ENCODE measurements at regions not wholly inside any gene's neighbourhood (a gene's known extent, or its start where the extent isn't known, plus 50 kb on each side); places are given as distances from the start of the nearest gene placed in this dataset.

DNA sequence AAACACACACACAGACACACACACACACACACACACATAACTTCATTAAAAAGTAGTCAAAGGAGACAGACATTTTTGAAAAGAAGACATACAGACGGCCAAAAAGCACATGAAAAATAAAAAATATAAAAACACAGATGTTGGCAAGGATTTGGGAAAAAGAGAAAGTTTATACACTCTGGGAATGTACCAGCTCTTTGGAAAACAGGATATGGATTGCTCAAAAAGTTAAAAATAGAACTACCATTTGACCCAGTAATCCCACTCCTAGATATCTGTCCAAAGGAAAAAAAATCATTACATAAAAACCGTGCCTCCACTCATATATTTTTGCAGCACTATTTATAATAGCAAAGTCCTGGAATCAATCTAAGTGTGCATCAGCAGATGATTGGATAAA lies 128.4 kb upstream of the C21orf91 start:
- H3K27me3 Mint-ChIP-seq: no peaks in the 10 kb centered on the region
- H3K4me1 Mint-ChIP-seq (ENCODE audit: low read depth in 2 of 2): no peaks in the 10 kb centered on the region
- no peak for DNase-seq
- no peak overlapping the region for H3K4me3 Mint-ChIP-seq
- no peak for ATAC-seq (replicated peaks)
- peaks cover 0 to 4% of the 10 kb centered on the region in 2 donors for H3K9me3 Mint-ChIP-seq
- no peak overlapping the region for H3K27ac Mint-ChIP-seq
- H3K36me3 Mint-ChIP-seq (ENCODE audit: insufficient read depth): no peaks in the 10 kb centered on the region

DNA sequence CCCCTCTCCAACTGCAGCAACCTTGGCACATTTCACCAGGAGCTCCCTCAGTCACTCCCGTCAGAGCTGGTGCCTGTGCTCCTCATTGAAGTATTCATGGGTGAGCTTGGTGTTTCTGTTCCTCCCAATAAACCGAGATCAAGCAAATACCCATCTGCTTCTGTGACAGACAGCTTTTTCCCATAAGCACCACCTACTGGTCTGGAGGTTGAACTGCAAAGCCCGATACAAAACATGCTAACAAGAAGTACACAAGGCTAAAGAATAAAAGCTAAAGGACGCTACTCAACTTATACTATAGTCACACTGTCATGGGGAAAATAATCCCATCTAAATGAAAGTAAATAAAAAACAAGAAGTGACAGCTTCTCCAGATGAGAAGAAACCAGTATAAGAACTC lies 111.9 kb upstream of the C21orf91 start:
- ATAC-seq (replicated peaks): no peak
- H3K27ac Mint-ChIP-seq: no peak overlapping the region
- H3K36me3 Mint-ChIP-seq (ENCODE audit: insufficient read depth): no peaks in the 10 kb centered on the region
- H3K9me3 Mint-ChIP-seq: no peaks in the 10 kb centered on the region
- no peaks in the 10 kb centered on the region for H3K27me3 Mint-ChIP-seq
- no peaks in the 10 kb centered on the region for H3K4me1 Mint-ChIP-seq (ENCODE audit: low read depth in 2 of 2)
- no peak for DNase-seq
- H3K4me3 Mint-ChIP-seq: peak overlapping the region in 1 of 2 donors; percentile 37

DNA sequence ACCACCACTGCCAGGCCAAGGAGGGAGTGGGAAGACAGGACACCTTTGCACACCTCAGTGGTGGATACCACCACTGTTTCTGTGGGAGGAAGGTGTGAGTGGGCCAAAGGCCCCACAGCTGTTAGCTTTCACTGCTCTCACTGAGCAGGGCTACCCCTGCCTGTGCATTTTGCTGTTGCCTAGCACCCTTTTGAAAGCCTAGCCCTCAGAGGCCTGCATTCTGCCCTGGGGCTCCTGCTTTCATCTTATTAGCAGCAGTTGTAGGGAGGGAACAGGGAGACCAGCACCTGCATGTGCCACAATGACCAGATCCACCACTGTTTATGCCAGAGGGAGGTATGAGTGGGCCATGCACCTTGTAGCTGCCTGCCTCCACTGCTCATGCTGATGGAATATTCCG lies 110.9 kb upstream of the C21orf91 start:
- Mint-ChIP-seq H3K27ac (no peak overlapping the region), H3K36me3 (ENCODE audit: insufficient read depth) (no peaks in the 10 kb centered on the region), H3K27me3 (no peaks in the 10 kb centered on the region), H3K4me1 (ENCODE audit: low read depth in 2 of 2) (peaks cover 0 to under 1% of the 10 kb centered on the region in 2 donors), H3K4me3 (no peak overlapping the region), H3K9me3 (no peaks in the 10 kb centered on the region)
- no peak for DNase-seq
- ATAC-seq (replicated peaks): no peak

DNA sequence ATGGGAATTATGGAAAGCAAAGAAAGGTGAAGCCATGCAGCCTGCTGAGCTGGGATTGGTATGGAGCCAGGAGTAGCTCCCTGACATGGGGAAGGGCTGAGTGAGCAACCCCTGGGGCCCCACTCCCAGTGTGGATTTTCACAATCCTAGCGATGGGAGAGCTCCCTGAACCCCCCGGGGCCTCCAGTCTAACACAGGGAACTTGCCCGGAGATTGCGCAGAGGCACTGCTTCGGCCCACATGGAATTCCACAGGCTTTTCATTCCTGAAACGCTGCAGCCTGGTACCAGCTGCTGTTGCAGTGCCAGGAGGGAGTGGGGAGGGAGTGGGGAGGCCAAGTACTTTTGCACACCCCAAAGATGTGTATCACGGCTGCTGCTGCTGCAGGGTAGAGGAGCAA lies 110.4 kb upstream of the C21orf91 start:
- Mint-ChIP-seq H3K27me3 (no peaks in the 10 kb centered on the region), H3K27ac (no peak overlapping the region), H3K4me1 (ENCODE audit: low read depth in 2 of 2) (peaks cover 0 to 4% of the 10 kb centered on the region in 2 donors), H3K4me3 (no peak overlapping the region), H3K9me3 (no peaks in the 10 kb centered on the region), H3K36me3 (ENCODE audit: insufficient read depth) (peaks cover 2% of the 10 kb centered on the region)
- ATAC-seq (replicated peaks): no peak
- DNase-seq: no peak

DNA sequence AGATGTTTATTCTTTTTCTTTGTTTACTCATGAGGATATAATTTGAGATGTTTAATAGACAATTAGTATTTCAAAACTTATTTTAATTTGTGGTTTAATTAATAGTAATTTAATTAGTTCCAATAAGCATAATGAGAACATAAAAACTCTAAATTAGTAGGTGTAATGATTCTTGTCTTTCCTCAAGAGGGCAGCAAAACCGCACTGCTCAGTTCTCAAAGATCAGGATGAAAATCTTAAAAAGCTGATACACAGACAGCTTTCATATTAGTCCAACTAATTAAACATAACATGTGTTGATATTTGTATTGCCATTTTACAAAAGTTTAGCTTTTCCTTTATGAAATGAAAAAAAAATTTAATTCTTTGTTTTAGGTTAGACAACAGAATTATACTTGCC lies 106.7 kb upstream of the C21orf91 start:
- Mint-ChIP-seq H3K9me3 (no peaks in the 10 kb centered on the region), H3K27me3 (no peaks in the 10 kb centered on the region), H3K4me1 (ENCODE audit: low read depth in 2 of 2) (peaks cover 0 to 4% of the 10 kb centered on the region in 2 donors), H3K4me3 (no peak overlapping the region), H3K27ac (no peak overlapping the region), H3K36me3 (ENCODE audit: insufficient read depth) (peaks cover 2% of the 10 kb centered on the region)
- ATAC-seq (replicated peaks) (no peak), DNase-seq (no peak)

DNA sequence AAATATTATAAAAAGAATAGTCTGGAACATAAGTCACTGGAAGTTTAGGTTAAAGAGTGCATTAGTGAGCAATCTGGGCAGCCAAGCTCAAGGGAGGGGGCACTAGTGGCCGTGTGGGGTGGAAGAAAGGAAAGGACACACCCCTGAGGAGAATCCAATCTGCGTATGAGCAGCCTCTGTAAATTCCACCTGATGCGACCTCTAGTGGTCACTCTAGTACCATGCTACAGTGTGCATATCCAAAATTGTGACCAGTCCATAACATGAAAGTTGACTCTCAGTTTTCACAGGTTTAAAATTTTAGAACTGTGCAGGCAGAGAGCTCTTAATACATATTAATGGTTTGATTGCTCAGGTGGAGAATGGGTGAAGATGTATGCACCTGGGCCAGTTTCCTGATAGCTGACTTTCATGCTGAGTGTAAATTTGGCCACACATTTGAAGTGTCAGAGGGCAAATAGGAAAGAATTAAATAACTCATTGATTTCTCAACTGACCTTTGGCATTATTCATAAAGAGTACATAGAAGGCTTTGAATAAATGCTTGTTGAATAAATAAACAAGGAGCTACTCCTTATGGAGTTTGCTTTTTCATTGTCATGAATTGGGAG lies 105.9 kb upstream of the C21orf91 start:
- peaks cover 2% of the 10 kb centered on the region for H3K36me3 Mint-ChIP-seq (ENCODE audit: insufficient read depth)
- H3K27me3 Mint-ChIP-seq: no peaks in the 10 kb centered on the region
- peaks cover 0 to 4% of the 10 kb centered on the region in 2 donors for H3K4me1 Mint-ChIP-seq (ENCODE audit: low read depth in 2 of 2)
- peaks cover 0 to 4% of the 10 kb centered on the region in 2 donors for H3K9me3 Mint-ChIP-seq
- no peak overlapping the region for H3K27ac Mint-ChIP-seq
- no peak overlapping the region for H3K4me3 Mint-ChIP-seq
- peak; percentile 99 for ATAC-seq (replicated peaks)
- peak; percentile 50 to 52 (median 50) for DNase-seq

DNA sequence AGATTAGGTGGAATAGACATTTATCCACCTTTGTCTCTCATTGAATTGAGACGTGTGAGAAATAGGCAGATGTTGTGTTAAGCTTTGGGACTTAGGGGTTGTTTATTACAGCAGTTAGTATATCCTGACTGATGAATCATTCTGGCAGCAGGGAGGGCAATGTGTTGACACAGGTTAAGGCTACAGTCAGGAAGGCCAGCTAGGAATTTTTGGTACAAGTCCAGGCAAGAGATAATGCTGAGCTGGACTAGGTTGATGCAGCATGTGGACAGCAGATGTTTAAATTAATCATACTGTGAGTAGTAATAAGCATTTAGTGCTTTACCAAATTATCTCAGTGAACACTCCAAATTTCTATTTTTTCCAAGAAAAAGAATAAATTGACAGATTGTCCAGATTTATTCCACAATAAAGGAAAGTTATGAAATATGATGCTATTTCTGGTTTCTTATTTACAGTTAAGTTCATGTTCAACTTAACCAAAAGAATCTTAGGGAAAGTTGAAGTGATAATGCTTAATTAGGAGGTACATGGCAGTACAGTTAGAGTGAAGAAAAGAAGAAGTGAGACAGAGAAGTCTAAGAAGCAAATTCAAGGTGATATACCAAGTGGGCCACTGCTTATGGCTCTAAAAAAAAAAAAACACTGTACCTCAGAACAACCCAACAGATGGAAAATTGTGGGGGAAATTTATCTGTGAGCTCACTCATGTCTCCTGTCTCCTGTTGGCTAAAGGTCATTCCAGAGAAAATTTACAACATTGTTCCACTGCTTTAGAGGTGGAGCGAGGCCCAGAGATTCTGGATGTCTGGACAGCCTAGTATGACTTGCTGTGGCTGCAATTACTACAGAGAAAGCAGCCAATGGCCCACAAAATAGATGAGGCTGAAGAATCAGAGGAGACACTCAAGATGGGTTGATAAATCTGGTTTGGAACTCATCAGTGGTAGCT lies 102.7 kb upstream of the C21orf91 start:
- H3K4me3 Mint-ChIP-seq: no peak overlapping the region
- H3K4me1 Mint-ChIP-seq (ENCODE audit: low read depth in 2 of 2): peaks cover 0 to 4% of the 10 kb centered on the region in 2 donors
- ATAC-seq (replicated peaks) (no peak), DNase-seq (no peak)
- H3K36me3 Mint-ChIP-seq (ENCODE audit: insufficient read depth): peaks cover 5% of the 10 kb centered on the region
- no peaks in the 10 kb centered on the region for H3K27me3 Mint-ChIP-seq
- no peak overlapping the region for H3K27ac Mint-ChIP-seq
- H3K9me3 Mint-ChIP-seq: peaks cover 0 to 8% of the 10 kb centered on the region in 2 donors

DNA sequence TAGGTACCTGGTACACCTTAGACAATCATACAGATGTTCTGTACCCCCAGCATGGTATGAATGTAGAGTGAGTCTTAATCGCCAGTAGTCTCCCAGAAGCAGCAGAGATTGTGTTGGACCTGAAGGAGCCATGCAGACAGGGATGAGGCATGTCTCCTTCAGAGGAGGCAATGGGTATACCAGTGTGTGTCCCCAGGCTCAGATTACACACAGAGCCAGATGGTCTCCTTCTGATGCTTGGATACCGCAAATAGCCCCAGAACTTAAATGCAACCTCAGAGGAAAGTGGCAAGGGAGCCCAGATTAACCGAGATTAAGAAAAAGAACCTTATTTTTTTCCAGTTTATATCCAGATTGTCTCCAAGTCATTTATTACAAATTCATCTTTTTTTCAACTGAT lies 96.8 kb upstream of the C21orf91 start:
- ATAC-seq (replicated peaks): no peak
- H3K36me3 Mint-ChIP-seq (ENCODE audit: insufficient read depth): peaks cover 2% of the 10 kb centered on the region

DNA sequence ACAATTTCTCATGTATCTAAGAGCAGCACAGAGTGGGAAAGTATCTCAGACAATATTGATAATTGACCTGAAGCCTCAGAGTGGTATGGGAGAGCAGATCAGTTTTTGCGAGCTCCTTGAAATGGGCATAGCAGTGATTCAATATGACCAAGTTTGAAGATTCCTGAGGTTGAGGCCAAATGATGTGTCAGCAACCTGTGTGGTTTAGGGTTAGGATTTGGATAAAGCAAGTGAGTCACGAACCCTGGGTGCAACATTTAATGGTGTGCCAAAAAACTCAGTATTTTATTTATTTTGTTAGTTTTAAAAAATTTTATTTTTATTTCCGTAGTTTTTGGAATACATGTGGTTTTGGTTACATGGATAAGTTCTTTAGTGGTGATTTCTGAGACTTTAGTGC lies 92.5 kb upstream of the C21orf91 start:
- no peak overlapping the region for H3K27ac Mint-ChIP-seq
- H3K36me3 Mint-ChIP-seq (ENCODE audit: insufficient read depth): no peaks in the 10 kb centered on the region
- H3K4me3 Mint-ChIP-seq: no peak overlapping the region
- ATAC-seq (replicated peaks) (no peak), DNase-seq (no peak)
- no peaks in the 10 kb centered on the region for H3K4me1 Mint-ChIP-seq (ENCODE audit: low read depth in 2 of 2)
- peaks cover 0 to 10% of the 10 kb centered on the region in 2 donors for H3K27me3 Mint-ChIP-seq
- no peaks in the 10 kb centered on the region for H3K9me3 Mint-ChIP-seq

More for the DNA sequence above, 96.8 kb upstream of the C21orf91 start:
- no peak overlapping the region for H3K4me3 Mint-ChIP-seq
- no peaks in the 10 kb centered on the region for H3K4me1 Mint-ChIP-seq (ENCODE audit: low read depth in 2 of 2)
- no peak for DNase-seq
- H3K27ac Mint-ChIP-seq: no peak overlapping the region
- H3K27me3 Mint-ChIP-seq: peaks cover 0 to 10% of the 10 kb centered on the region in 2 donors
- peaks cover 0 to 8% of the 10 kb centered on the region in 2 donors for H3K9me3 Mint-ChIP-seq

DNA sequence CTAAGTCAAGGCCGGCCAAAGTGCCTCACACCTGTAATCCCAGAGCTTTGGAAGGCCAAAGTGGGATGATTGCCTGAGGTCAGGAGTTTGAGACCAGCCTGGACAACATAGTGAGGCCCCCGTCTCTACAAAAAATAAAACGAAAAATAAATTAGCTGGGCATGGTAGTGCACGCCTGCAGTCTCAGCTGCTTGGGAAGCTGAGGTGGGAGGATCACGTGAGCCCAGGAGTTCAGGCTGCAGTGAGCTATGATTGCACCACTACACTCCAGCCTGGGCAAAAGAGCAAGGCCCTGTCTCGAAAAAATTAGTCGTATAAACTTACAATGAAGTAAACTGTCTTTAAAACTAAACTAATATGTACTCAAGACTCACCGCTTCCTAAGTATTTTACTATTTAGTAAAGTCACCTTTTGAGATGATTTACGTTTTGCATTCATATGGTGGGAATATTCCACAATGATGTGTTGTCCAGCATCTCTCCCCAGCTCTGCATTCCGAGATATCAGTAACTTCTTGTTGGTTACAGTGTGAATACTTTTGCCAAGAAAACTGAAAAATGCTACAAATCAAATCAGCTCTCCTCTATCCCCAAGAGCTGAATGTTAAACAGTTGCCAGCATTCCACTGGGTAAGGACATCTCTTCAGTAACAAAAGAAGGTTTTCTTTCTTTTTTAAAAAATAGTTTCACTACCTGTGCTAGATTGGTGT lies 84.9 kb upstream of the C21orf91 start:
- no peaks in the 10 kb centered on the region for H3K27me3 Mint-ChIP-seq

DNA sequence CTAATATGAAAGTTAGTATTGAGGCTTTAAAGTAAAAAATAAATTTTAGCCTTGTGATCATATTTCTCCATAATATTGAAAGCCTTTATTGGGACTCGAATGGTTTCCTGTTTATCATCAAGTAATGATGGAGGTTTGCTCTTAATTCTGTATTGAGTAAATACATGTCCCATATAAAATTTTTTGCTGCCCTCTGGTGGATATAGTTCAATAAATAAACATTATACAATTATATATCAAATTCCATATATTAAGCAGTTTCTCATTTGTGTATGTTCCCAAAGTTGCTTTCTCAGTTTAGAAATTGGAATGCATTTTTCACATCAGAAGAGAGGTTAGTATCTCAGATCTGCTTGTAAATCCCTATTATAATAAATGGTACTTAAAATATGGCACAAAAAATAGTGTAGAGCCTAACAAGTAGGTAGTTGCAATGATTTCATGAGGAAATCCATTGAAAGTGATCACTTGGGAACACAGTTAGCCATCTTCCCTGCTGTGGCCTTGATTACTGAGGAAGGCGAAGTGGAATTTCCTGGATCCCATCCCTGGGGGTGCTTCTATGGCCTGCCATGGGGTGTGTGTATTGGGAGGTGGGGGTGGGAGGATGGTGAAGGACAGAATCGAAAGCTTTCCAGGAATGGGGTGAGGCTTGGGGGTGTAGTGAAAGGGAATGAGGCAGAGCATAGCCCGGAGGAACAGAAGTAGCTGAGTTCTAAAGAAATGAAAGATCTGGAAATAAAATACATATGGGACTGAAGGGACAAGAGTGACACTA lies 84.1 kb upstream of the C21orf91 start:
- H3K4me3 Mint-ChIP-seq: peak overlapping the region in 1 of 2 donors; percentile 19
- H3K27ac Mint-ChIP-seq: no peak overlapping the region

More for the DNA sequence above, 84.9 kb upstream of the C21orf91 start:
- Mint-ChIP-seq H3K9me3 (peaks cover 0 to 1% of the 10 kb centered on the region in 2 donors), H3K27ac (no peak overlapping the region), H3K36me3 (ENCODE audit: insufficient read depth) (peaks cover 2% of the 10 kb centered on the region), H3K4me1 (ENCODE audit: low read depth in 2 of 2) (peaks cover 0 to 9% of the 10 kb centered on the region in 2 donors), H3K4me3 (no peak overlapping the region)
- ATAC-seq (replicated peaks) (no peak), DNase-seq (no peak)

DNA sequence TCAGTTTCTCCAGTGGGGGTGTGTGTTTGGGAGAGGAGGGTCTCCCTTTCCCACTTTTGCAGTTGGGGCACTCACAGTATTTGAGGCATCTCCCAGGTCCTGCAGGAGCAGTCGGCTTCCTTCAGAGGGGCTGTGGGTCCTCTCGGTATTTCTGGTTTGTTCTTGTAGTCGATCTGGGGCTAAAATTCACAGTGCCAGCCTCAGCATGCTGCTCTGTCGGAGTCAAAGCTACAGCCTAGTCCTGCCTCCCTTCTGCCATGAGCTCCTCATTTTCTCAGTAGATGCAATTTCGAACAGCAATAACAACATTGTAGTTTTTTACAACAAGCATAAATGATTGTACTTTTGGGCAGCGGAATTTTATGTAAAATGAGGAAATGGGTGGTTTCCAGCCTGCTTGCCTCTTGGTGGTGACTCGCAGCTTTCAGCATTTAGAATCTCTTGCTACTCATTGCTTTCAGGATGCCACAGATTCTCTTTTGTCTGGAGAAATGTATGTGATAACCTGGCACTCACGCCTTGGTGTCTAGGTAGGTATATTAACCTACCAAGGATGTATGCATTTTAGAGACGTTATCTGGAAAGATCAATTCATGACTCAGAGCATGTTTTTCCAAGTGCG lies 82.4 kb upstream of the C21orf91 start:
- Mint-ChIP-seq H3K27ac (peak overlapping the region in 1 of 2 donors; percentile 77), H3K9me3 (peaks cover 0 to 2% of the 10 kb centered on the region in 2 donors), H3K4me3 (no peak overlapping the region), H3K36me3 (ENCODE audit: insufficient read depth) (peaks cover 2% of the 10 kb centered on the region), H3K4me1 (ENCODE audit: low read depth in 2 of 2) (peaks cover 0 to 9% of the 10 kb centered on the region in 2 donors), H3K27me3 (no peaks in the 10 kb centered on the region)
- no peak for ATAC-seq (replicated peaks)
- no peak for DNase-seq

More for the DNA sequence above, 84.1 kb upstream of the C21orf91 start:
- Mint-ChIP-seq H3K4me1 (ENCODE audit: low read depth in 2 of 2) (peaks cover 0 to 9% of the 10 kb centered on the region in 2 donors), H3K9me3 (peaks cover 0 to 2% of the 10 kb centered on the region in 2 donors), H3K36me3 (ENCODE audit: insufficient read depth) (peaks cover 2% of the 10 kb centered on the region), H3K27me3 (no peaks in the 10 kb centered on the region)
- DNase-seq (no peak), ATAC-seq (replicated peaks) (peak; percentile 83)

Measured in effector memory CD8-positive, alpha-beta T cell (primary cell).